Liver (tissue), 8 donors: ENCODE measurements at regions not wholly inside any gene's neighbourhood (a gene's known extent, or its start where the extent isn't known, plus 50 kb on each side); places are given as distances from the start of the nearest gene placed in this dataset.

Experiments
- DNase-seq: peaks from one replicate; pipeline ENCODE4 v3.0.0-alpha.2; 2017; ENCODE audit warnings: low spot score
- H3K27ac ChIP-seq, 2 donors: one replicate each; pipeline ENCODE4 v1.7.0; 2013; ENCODE audit warnings: inconsistent platforms in 2 of 2, low read length in 2 of 2, control low read depth in 1 of 2, low read depth in 1 of 2, mild to moderate bottlenecking in 1 of 2
- H3K27me3 ChIP-seq, 4 donors: one replicate each; pipeline versions ENCODE4 v1.6.1 to v1.7.0; 2013; ENCODE audit warnings: low read length in 3 of 4, inconsistent platforms in 1 of 4, mild to moderate bottlenecking in 1 of 4, moderate library complexity in 1 of 4; ENCODE audit not compliant: control insufficient read depth in 4 of 4, insufficient read depth in 4 of 4
- H3K36me3 ChIP-seq, 4 donors: one replicate each; pipeline versions ENCODE4 v1.6.1 to v1.7.0; 2013; ENCODE audit warnings: low read length in 3 of 4, mild to moderate bottlenecking in 3 of 4, low read depth in 1 of 4, moderate library complexity in 1 of 4; ENCODE audit not compliant: control insufficient read depth in 4 of 4, insufficient read depth in 3 of 4
- H3K4me1 ChIP-seq, 4 donors: one replicate each; pipeline versions ENCODE4 v1.6.1 to v1.7.0; 2013; ENCODE audit warnings: low read length in 3 of 4, mild to moderate bottlenecking in 3 of 4, moderate library complexity in 1 of 4; ENCODE audit not compliant: control insufficient read depth in 4 of 4, insufficient read depth in 4 of 4
- H3K4me3 ChIP-seq, 3 donors: one replicate each; pipeline versions ENCODE4 v1.6.1 to v1.7.0; 2013; ENCODE audit warnings: low read length in 3 of 3, control low read depth in 1 of 3, low read depth in 1 of 3, mild to moderate bottlenecking in 1 of 3
- H3K9ac ChIP-seq, 2 donors: one replicate each; pipeline ENCODE4 v1.7.0; 2013; ENCODE audit warnings: low read length in 2 of 2, mild to moderate bottlenecking in 2 of 2, moderate library complexity in 2 of 2, control low read depth in 1 of 2, low read depth in 1 of 2
- H3K9me3 ChIP-seq, 4 donors: one replicate each; pipeline versions ENCODE4 v1.6.1 to v1.7.0; 2013; ENCODE audit warnings: low read length in 3 of 4; ENCODE audit not compliant: control insufficient read depth in 4 of 4
- EGR1 ChIP-seq, 2 donors: IDR thresholded peaks; 2 replicates each; pipeline ENCODE4 v1.6.1; 2016 to 2018; ENCODE audit warnings: antibody characterized with exemption in 2 of 2, low read depth in 2 of 2
- FOXA2 ChIP-seq: IDR thresholded peaks from 2 replicates; pipeline ENCODE4 v1.6.1; 2016; ENCODE audit warnings: antibody characterized with exemption
- GABPA ChIP-seq, 2 donors: IDR thresholded peaks in 1 of 2; conservative IDR thresholded peaks in 1 of 2; 2 replicates each; pipeline ENCODE4 v1.6.1; 2016; ENCODE audit warnings: antibody characterized with exemption in 2 of 2, mild to moderate bottlenecking in 1 of 2, moderate library complexity in 1 of 2
- HNF4A ChIP-seq, 2 donors: conservative IDR thresholded peaks; 2 replicates each; pipeline ENCODE4 v1.6.1; 2016; ENCODE audit warnings: antibody characterized with exemption in 2 of 2, mild to moderate bottlenecking in 2 of 2
- HNF4G ChIP-seq: IDR thresholded peaks from 2 replicates; pipeline ENCODE4 v1.6.1; 2016; ENCODE audit warnings: antibody characterized with exemption
- JUND ChIP-seq, 2 donors: IDR thresholded peaks; 2 replicates each; pipeline ENCODE4 v1.6.1; 2016; ENCODE audit warnings: antibody characterized with exemption in 2 of 2
- NR2F2 ChIP-seq: IDR thresholded peaks from 2 replicates; pipeline ENCODE4 v1.6.1; 2016; ENCODE audit warnings: antibody characterized with exemption
- RAD21 ChIP-seq, 2 donors: IDR thresholded peaks; 2 replicates each; pipeline ENCODE4 v1.6.1; 2016; ENCODE audit warnings: antibody characterized with exemption in 2 of 2, mild to moderate bottlenecking in 2 of 2
- RXRA ChIP-seq, 2 donors: IDR thresholded peaks; 2 replicates each; pipeline ENCODE4 v1.6.1; 2017 to 2018; ENCODE audit warnings: antibody characterized with exemption in 2 of 2, mild to moderate bottlenecking in 1 of 2
- SP1 ChIP-seq: IDR thresholded peaks from 2 replicates; pipeline ENCODE4 v1.6.1; 2018; ENCODE audit warnings: antibody characterized with exemption, mild to moderate bottlenecking
- TAF1 ChIP-seq: conservative IDR thresholded peaks from 2 replicates; pipeline ENCODE4 v1.6.1; 2016; ENCODE audit warnings: antibody characterized with exemption, mild to moderate bottlenecking
- YY1 ChIP-seq: IDR thresholded peaks from 2 replicates; pipeline ENCODE4 v1.6.1; 2016; ENCODE audit warnings: antibody characterized with exemption, mild to moderate bottlenecking
- WGBS: extraction: QIAGEN DNeasy Blood & Tissue Kit; methylation state at CpG from one replicate; pipeline ENCODE4 v1.1.7; 2013; 5-methylcytosine and 5-hydroxymethylcytosine counted together
- TF ChIP-seq, protein P1 (sequence below): IDR thresholded peaks from 2 replicates; pipeline ENCODE4 v1.6.1; 2016; ENCODE audit warnings: antibody characterized with exemption
- TF ChIP-seq, protein P2 (sequence below): IDR thresholded peaks from 2 replicates; pipeline ENCODE4 v1.6.1; 2016; ENCODE audit warnings: antibody characterized with exemption
- TF ChIP-seq, protein P3 (sequence below): fragments of 150-350 bp; IDR thresholded peaks from 2 replicates; pipeline ENCODE4 v1.5.1; 2017; ENCODE audit warnings: improper control_type of control experiment, low read depth, low read length; ENCODE audit not compliant: missing input control
- donor health status: healthy.
- donor health status: healthy.
- donor health status: healthy.
- donor health status: healthy.
- donor health status: healthy.

DNA sequence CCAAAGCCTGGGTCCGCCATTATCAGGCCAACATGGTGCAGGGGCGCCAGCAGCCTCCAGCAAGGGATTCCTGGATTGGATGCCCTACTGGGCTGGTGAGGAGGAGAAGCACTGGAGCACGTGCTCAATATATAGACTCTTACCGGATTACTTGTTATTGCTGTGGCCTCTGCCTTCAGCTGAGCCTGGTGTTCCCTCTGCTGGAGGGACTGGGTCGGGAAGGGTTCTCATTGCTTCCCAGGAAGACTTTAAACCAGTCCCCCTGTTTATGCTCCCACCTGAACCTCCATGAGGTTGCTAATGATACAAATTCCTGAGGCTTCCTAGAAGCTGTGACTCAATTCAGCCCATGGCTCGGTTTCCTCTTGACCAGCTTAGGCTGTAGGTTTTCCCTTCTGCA is 186.7 kb upstream of the ARID1B start:
- H3K9me3 ChIP-seq: no peaks in the 10 kb centered on the region
- H3K27me3 ChIP-seq: peaks cover 0 to 3% (median 0%) of the 10 kb centered on the region in 4 donors
- no peaks in the 10 kb centered on the region for H3K36me3 ChIP-seq
- no peak overlapping the region for H3K27ac ChIP-seq
- TF ChIP-seq HNF4G (no peak), TAF1 (no peak), RXRA (IDR thresholded peaks at IDR 0.05) (no peak), FOXA2 (no peak), HNF4A (conservative IDR thresholded peaks at IDR 0.05) (no peak), RAD21 (IDR thresholded peaks at IDR 0.05) (no peak)
- TF ChIP-seq, protein P1, sequence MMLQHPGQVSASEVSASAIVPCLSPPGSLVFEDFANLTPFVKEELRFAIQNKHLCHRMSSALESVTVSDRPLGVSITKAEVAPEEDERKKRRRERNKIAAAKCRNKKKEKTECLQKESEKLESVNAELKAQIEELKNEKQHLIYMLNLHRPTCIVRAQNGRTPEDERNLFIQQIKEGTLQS: no peak
- TF ChIP-seq, protein P2, sequence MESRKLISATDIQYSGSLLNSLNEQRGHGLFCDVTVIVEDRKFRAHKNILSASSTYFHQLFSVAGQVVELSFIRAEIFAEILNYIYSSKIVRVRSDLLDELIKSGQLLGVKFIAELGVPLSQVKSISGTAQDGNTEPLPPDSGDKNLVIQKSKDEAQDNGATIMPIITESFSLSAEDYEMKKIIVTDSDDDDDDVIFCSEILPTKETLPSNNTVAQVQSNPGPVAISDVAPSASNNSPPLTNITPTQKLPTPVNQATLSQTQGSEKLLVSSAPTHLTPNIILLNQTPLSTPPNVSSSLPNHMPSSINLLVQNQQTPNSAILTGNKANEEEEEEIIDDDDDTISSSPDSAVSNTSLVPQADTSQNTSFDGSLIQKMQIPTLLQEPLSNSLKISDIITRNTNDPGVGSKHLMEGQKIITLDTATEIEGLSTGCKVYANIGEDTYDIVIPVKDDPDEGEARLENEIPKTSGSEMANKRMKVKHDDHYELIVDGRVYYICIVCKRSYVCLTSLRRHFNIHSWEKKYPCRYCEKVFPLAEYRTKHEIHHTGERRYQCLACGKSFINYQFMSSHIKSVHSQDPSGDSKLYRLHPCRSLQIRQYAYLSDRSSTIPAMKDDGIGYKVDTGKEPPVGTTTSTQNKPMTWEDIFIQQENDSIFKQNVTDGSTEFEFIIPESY: no peak
- H3K4me3 ChIP-seq: no peak overlapping the region
- H3K9ac ChIP-seq: no peak overlapping the region
- no peak for DNase-seq
- no peaks in the 10 kb centered on the region for H3K4me1 ChIP-seq
- 80% methylated on average over 6 of the region's 6 CpGs for WGBS

DNA sequence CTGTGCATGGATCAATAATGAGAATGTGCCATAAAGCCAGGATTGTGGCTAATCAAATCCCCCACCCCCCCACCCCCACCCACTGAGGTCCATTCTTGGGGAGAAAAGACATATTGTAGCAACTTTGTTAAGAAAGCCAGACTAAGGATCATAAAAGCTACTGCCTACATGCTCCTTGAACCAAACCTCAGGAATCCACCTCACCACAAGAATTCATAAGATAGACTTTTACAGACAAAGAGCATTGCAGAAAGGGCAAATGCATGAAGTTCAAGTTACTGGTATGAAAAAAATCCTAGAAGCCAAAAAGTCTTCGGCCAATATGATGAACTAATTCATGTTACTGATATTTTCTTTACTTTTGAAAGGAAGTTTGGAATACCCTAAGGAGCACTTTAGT is 187.9 kb upstream of the ARID1B start:
- WGBS: 86% methylated on average over 1 of the region's 1 CpG
- H3K4me3 ChIP-seq: no peak overlapping the region
- no peak for DNase-seq
- peaks cover 0 to 3% (median 0%) of the 10 kb centered on the region in 4 donors for H3K27me3 ChIP-seq
- no peak overlapping the region for H3K27ac ChIP-seq
- H3K4me1 ChIP-seq: no peaks in the 10 kb centered on the region
- no peaks in the 10 kb centered on the region for H3K36me3 ChIP-seq
- no peak overlapping the region for H3K9ac ChIP-seq
- no peaks in the 10 kb centered on the region for H3K9me3 ChIP-seq
- TF ChIP-seq HNF4G (no peak), NR2F2 (no peak), EGR1 (IDR thresholded peaks at IDR 0.05; ENCODE audit: low read depth in 2 of 2) (no peak), FOXA2 (no peak), RXRA (IDR thresholded peaks at IDR 0.05) (no peak), TAF1 (no peak), GABPA (IDR thresholded peaks at IDR 0.05 in 1 of 2, conservative IDR thresholded peaks at IDR 0.05 in 1 of 2) (no peak), JUND (IDR thresholded peaks at IDR 0.05) (no peak), YY1 (no peak), SP1 (no peak)
- TF ChIP-seq, protein P2: no peak
- TF ChIP-seq, protein P1: no peak
- TF ChIP-seq, protein P3, sequence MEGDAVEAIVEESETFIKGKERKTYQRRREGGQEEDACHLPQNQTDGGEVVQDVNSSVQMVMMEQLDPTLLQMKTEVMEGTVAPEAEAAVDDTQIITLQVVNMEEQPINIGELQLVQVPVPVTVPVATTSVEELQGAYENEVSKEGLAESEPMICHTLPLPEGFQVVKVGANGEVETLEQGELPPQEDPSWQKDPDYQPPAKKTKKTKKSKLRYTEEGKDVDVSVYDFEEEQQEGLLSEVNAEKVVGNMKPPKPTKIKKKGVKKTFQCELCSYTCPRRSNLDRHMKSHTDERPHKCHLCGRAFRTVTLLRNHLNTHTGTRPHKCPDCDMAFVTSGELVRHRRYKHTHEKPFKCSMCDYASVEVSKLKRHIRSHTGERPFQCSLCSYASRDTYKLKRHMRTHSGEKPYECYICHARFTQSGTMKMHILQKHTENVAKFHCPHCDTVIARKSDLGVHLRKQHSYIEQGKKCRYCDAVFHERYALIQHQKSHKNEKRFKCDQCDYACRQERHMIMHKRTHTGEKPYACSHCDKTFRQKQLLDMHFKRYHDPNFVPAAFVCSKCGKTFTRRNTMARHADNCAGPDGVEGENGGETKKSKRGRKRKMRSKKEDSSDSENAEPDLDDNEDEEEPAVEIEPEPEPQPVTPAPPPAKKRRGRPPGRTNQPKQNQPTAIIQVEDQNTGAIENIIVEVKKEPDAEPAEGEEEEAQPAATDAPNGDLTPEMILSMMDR: no peak
